ENCODE measurements at regions not wholly inside any gene's neighbourhood (a gene's known extent, or its start where the extent isn't known, plus 50 kb on each side); places are given as distances from the start of the nearest gene placed in this dataset.

- no peak for TF ChIP-seq CTCF (conservative IDR thresholded peaks at IDR 0.05)
- no peak for TF ChIP-seq EZH2 (IDR thresholded peaks at IDR 0.05; ENCODE audit: low read depth)
Measured at GRCh38 chr5:120778491-120779484, 314.7 kb downstream of the PRR16 start.
